NCI-H1092 treated with DMSO at 0.1 percent for 48 hours (cell line): ENCODE measurements at regions not wholly inside any gene's neighbourhood (a gene's known extent, or its start where the extent isn't known, plus 50 kb on each side); places are given as distances from the start of the nearest gene placed in this dataset.

Experiments used
- DNase-seq: peaks from one replicate; lab custom pipeline; 2025; lab: John Stamatoyannopoulos, UW

- no peak for DNase-seq
Observed at GRCh38 chr14:55942076-55942654, 176.0 kb upstream of the PELI2 start.

GRCh38 chr14:55942826-55943225, 175.4 kb upstream of the PELI2 start:
- no peak for DNase-seq

- no peak for DNase-seq
Observed at GRCh38 chr14:55944757-55945156, 173.5 kb upstream of the PELI2 start.

DNA sequence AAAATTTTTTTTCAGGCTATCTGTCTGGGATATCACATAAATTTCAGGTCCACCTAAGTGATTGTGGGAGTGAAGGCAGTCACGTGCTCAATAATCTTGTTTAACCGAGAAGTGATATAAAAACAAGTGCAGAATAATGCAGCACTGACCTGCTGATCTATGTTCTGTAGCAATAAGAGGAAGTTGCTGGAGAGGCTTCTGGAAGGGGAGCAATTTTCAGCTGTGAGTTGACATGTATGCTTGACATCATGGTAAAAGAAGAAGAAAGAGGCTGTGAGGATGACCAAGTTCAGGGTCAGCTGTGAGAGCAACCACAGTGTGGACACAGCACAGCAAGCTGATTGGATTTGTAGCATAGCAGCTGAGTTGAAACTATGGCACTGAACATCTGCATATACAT, 172.0 kb upstream of the PELI2 start:
- no peak for DNase-seq

- DNase-seq, result no peak
Observed at GRCh38 chr14:55948399-55948798, 169.8 kb upstream of the PELI2 start.

DNA sequence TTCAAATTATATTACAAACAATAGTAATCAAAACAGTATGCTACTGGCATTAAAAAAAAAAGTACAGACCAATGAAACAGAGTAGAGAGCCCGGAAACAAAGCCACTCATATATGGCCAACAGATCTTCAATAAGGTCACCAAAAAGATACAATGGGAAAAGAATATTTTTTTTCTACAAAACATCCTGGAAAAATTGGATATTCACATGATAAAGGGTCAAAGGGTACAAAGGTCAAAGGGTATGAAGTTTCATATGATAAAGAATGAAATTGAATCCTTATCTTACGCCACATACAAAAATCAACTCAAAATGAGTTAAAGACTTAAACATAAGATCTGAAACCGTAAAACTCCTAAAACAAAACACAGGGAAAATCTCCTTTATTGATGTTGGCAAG, 168.5 kb upstream of the PELI2 start:
- DNase-seq, result no peak

- DNase-seq, result no peak
Observed at GRCh38 chr14:55950135-55950534, 168.1 kb upstream of the PELI2 start.

DNA sequence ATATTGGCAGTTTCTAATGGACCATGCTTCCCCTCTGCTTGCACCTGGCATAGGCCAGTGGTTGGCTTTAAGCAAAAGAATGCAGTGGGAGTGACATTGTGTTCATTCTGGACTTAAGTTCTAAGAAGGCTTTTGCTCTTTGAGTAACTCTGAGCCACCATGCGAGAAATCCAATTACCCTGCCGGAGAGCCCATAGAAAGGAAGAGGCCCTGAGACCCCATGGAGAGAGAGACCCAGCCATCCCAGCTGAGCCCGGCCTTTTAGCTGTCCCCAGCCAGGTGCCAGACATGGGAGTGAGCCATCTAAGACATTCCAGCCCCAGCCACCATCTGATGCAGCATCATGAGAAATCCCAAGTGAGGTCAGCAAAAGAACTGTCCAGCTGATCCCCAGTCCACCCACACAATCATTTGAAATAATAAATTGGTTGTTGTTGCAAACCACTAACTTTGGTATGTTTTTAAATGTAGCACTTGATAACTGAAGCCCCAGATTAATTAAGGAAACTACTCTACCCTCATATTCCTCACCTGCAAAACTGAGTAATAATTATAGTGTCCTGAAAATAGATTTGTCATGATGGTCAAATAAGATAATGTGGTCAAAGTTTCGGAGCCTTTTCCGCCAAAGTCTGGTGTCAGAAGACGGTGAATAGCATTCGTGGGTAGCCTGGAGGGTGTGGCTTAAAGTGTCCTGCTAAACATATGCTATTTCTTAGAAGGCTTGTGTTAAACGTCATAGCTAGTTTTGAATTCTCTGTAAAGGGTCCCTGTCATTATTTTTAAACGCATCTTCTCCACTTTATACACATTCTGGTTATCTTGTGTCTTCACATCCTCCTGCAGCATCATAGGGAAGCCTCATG, 166.6 kb upstream of the PELI2 start:
- DNase-seq, result no peak

GRCh38 chr14:55954108-55954507, 164.1 kb upstream of the PELI2 start:
- no peak for DNase-seq

DNA sequence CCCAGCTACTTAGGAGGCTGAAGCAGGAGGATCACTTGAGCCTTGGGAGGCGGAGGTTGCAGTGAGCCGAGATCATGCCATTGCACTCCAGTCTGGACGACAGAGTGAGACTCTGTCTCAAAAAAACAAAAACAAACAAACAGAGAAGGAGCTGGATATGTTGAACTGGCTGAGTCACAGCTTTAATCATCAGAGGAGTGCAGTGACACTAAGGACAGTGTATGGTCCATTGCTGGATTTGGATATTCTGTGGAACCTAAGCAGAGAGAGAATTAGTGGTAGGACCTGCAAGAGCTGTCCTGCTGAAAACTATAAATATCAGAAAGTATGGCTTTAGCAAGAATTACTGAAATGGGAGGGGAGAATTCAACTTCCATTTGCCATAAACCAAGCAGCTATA, 163.0 kb upstream of the PELI2 start:
- no peak for DNase-seq

- no peak for DNase-seq
Observed at GRCh38 chr14:55957950-55958349, 160.3 kb upstream of the PELI2 start.

DNA sequence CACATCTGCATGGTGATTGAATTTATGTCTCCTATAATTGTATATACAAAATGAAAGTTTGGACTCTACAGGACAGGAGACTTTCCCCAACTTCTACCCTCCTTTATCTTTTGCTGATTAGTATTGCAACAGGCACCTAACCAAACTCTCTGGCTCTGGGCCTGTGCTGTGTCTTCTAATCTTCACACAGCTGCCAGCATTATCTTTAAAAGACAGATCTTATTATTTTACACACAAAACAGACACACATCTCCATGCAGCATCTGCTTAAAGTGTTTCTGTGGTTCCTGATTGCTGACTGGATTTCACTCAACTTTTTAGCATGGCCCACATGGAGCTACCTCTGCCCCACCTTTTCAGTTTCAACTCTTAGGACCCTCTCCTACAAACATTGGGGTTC, 154.9 kb upstream of the PELI2 start:
- no peak for DNase-seq

DNA sequence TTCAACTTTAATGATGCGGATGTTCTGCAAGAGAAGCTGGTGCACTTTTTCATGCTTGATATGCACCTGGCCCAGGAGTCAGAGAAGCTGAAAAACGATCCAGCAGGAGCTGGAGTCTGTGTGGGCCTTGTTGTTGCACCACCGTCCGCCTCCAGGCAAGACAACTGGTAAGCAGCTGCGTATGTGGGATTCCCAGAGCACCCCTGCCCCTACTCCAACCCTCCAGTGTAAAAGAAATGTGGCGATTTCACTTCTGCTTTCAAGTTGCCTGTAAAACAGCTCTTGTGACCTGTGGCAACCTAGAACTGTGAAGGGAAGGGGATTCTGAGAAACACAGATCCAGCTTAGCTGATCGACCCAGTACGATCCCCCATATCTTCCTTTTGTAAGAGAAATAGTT, 154.1 kb upstream of the PELI2 start:
- DNase-seq, result no peak

- no peak for DNase-seq
Observed at GRCh38 chr14:55964821-55965220, 153.4 kb upstream of the PELI2 start.

GRCh38 chr14:55965851-55966250, 152.4 kb upstream of the PELI2 start:
- DNase-seq, result no peak

DNA sequence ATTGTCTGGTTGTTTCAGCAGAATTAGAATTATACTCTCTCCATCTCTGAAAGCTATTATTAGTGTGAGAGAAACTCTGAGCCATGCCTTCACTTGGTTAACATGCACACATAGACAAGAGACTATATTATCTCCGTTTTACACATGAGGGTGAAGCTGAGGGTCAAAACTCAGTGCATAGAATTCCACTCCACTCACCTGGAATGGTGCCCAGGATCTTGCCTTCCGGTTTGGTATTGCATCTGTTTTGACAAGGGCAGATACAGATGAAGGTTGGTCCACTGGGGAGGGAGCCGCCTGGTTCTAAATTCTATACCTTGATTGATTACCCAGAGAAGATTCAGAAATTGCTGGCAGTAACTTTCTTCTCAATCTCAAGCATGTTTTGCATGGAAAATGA, 149.5 kb upstream of the PELI2 start:
- DNase-seq, result peak; percentile 9

DNA sequence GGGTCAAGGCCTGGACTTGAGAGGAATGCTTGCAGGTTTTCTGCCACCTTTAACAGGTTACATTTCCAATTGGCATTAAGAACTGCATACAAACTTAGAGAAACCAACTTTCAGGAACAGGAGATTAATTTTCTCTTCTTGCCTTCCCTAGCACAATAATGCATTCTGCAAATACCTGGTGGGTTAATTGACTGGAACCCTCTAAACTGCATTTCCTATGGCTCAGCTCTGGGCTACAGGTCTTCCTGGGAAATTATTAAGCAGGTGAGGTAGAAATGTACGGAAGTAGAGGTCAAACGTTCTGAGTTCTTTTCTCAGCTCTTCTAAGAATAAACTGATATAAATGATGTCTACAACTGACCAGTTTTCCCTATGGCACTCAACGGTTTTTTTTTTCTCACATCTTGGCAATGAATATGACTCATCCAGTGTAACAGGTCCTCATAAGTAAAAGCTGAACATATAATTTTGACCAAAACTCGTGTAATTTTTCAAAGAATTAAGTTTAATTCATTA, 144.9 kb upstream of the PELI2 start:
- DNase-seq, result no peak

DNA sequence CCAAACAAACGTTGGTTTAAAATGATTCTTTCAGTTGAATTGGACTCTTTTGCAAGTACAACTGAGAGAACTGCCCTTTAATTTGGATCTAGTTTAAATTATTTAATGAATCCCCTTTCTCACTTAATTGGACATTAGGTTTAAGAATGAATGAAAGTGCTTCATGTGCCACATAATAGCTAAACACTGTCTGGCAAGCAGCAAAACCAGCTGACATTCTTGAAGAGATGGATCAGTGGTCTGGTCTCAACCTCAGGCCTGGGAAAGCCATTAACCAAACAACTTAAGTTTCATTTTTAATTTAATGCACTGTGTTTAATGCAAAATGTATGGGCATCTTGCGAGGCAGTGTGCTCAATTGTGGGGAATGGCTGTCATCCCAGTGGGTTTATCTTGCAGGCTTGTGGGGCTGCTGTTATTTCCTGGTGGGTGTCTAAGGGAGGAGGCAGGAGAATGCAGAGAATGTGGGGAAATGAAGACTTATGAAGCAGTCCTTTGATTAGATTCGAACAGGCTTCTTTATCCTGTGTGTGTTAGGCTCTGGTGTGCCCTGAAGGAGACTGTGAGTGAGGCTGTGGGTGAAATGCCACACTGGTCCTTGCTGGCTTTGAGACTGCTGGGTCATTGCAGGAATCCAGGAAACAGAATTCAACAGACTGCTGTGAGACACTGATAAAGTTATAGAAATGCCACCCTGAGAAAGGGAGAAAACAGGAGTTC, 144.1 kb upstream of the PELI2 start:
- DNase-seq, result no peak

DNA sequence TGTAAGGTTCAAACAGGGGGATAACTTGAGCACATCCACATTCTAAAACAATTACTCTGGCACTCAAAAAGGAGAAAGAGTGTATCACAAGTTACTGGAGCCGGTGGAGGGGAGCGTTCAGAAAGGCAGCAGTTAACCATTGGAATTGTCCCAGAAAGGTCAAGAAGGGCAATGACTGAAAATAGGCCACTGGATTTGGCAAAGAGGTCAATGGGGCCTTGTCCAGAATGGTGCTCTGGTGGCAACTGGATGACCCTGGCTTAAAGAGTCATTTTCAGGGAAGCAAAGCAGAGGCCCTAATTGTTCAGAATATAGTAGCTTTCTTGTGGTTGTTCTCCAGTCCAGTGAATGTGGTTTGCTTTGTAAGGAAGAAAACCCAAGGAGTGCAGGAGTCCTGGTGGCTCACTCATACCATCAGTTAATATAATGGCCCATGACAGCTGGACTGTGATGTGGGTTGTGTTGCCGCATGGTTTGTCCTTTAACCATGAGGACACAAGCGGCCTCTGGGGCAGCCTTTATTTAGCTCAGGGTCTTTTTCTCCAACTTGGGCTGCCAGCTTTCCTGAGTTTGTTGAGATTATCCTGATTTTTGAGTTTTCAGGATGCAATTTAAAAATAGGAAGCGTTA, 142.8 kb upstream of the PELI2 start:
- DNase-seq, result no peak

GRCh38 chr14:55976219-55976618, 142.0 kb upstream of the PELI2 start:
- peak; percentile 74 for DNase-seq

GRCh38 chr14:55976655-55977054, 141.6 kb upstream of the PELI2 start:
- DNase-seq, result peak; percentile 74

- no peak for DNase-seq
Observed at GRCh38 chr14:55977392-55978150, 140.6 kb upstream of the PELI2 start.
